Uterus (tissue), 2 donors: ENCODE measurements at regions not wholly inside any gene's neighbourhood (a gene's known extent, or its start where the extent isn't known, plus 50 kb on each side); places are given as distances from the start of the nearest gene placed in this dataset.

Source experiments
- CTCF ChIP-seq, 4 experiments: fragments of 200-600 bp in 2 of 4; fragments of 450-650 bp in 2 of 4; sonication (generic) in 2 of 4; IDR thresholded peaks; one replicate each; pipeline ENCODE4 v1.5.1; 2016 to 2019; ENCODE audit warnings: antibody characterized with exemption in 4 of 4, mild to moderate bottlenecking in 2 of 4, moderate library complexity in 1 of 4
- POLR2A ChIP-seq, 2 donors: fragments of 450-650 bp; IDR thresholded peaks; one replicate each; pipeline ENCODE4 v1.6.1; 2016; ENCODE audit warnings: antibody characterized with exemption in 2 of 2, mild to moderate bottlenecking in 1 of 2, moderate library complexity in 1 of 2

DNA sequence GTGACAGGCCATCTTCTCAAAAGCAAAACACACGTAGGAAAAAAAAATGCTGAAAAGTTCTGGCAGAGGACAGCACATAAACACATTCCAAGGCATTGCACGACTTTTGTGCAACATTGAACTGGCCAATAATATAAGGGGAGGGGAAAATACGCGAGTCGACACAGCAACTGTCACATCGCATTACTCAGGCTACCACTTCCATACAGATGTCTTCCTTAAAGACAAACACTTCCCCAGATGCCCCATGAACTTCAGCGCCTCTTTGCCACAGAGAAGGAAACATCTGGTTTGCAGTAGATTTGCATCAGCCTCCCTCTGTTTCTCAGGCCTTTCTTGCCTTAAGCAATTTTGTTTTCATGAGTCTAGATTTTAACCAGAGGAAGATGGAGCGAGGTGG is 144.4 kb upstream of the IGF1R start:
- TF ChIP-seq CTCF (IDR thresholded peaks at IDR 0.05) (no peak), POLR2A (IDR thresholded peaks at IDR 0.05) (no peak)
